HG02884 (cell line): ENCODE measurements at regions not wholly inside any gene's neighbourhood (a gene's known extent, or its start where the extent isn't known, plus 50 kb on each side); places are given as distances from the start of the nearest gene placed in this dataset.
A peak's percentile ranks its signal among the peaks of the same experiment; 100 is the strongest.

Source experiments
- ATAC-seq: cut with Tn5 transposase; IDR thresholded peaks from one replicate; pipeline ENCODE4 v1.9.1; 2021; ENCODE audit warnings: mild to moderate bottlenecking, moderate library complexity; ENCODE audit not compliant: unreplicated experiment

DNA sequence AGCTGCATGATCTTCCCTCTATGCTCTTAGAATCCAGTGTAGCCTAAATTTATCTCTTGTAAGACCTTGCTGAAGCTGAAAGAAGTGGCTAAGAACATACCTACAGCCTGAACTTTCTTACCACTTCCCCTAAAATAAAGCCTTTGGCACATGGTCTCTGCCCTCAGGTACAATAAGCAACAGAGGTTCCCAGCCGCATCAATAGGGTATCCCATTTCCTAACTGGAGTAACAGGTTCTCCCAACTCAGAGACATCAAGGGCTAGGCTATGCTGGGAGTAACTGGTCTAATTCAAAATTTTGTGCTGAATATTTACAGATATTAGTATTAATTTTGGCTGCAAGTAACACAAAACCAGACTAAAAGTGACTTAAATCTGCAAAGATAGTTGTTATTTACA is 335.8 kb upstream of the TRPC7 start:
- ATAC-seq: no peak

DNA sequence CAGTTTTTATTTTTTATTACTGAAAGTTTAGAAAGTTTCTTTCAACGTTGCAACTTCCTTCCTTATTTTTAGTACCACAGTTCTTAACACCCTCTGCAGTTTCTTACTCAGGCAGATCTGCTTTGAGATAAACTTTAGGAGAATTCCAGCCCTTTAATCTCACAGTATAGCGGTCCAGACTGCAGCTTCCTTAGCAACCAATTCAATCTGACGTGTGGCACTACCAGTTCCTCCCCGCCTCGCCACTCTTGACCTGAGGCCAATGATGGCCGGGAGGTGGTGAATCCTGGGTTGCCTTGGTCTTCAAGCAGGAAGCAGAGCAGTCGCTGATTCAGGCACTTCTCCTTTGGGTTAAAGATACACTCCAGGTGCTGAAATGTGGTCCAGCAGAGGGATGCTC is 334.3 kb upstream of the TRPC7 start:
- no peak for ATAC-seq

GRCh38 chr5:136698970-136699369 is 333.6 kb upstream of the TRPC7 start:
- no peak for ATAC-seq

DNA sequence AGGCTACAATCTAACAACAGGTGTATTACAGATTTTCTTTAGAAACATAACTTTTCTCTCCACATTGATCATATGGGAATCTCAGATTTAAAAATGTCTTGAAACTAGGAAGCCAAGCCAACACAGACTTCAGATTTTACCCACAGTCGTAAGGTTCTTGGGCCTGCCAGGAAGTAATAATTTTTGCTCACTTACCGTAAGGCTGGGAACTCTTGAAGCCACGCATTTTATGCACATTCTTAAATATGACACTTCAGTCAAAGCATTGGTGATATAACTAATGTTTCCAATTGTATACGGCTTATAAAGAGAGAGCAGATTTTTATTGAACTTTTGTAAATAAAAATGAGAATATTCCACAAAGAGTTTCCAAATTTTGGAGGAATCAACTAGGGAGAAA is 328.9 kb upstream of the TRPC7 start:
- ATAC-seq: no peak

- no peak for ATAC-seq
Measured at GRCh38 chr5:136689552-136689951, 324.2 kb upstream of the TRPC7 start.

DNA sequence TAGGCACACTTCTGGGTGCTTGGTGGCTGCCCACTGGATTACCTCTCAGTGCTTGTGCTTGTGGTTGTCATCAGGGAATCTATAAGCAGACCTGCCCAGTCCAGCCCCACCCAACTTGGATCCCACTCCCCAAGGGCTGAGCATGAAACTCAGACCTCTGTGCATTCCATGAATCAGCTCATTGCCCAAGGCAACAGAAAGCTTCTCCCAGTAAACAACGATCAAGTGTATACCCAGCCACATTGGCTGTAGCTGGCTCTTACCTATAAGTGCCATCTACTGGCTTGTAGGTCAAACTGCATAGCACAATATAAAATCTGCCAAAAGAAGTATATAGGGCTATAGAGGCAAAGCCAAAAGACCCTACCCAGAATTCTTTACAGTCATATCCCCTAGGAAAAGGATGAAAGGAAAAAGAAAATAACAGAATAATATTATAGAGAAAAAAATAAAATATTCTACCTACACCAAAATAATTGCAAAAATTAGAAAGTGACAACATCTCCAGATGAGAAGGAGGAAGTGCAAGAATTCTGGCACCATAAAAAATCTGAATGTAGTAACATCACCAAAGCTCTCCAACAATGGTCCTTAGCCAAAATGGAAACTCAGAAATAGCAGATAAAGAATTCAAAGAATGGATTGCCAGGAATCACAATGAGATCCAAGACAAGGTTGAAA is 321.0 kb upstream of the TRPC7 start:
- no peak for ATAC-seq

DNA sequence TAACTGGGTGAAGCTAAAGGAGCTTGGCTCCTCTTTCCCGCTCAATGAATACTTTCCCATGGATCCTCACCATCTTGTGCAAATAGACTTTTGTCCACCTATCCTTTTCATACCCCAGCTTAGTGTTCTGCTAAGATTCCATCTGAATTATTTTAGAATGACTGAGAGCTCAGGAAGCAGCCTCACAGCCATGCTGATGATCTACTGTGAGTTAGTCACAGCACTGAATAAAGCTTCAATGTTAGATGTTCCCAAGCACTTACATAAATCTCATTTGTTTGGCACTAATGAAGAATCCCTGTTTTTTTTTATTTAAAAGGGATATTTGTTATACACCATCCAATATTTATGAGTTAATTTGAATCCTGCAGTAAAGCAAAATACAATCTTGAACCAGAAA is 317.6 kb upstream of the TRPC7 start:
- no peak for ATAC-seq

GRCh38 chr5:136679233-136679632 is 313.9 kb upstream of the TRPC7 start:
- no peak for ATAC-seq

DNA sequence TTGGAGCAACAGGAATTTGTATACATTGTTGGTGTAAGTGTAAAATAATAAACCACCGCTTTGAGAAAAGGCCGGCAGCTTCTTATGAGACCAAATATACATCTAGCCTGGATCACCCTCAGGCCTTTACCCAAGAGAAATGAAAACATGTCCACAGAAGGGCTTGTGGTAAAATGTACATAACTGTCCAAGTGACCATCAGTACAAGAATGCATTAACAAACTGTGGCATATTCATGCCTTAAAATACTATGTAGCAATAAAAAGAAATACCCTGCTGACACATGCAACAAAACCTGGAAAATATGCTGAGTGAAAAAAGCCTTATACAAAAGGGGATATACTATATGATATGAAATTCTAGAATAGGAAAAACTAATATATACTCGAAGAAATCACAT is 311.9 kb upstream of the TRPC7 start:
- no peak for ATAC-seq

DNA sequence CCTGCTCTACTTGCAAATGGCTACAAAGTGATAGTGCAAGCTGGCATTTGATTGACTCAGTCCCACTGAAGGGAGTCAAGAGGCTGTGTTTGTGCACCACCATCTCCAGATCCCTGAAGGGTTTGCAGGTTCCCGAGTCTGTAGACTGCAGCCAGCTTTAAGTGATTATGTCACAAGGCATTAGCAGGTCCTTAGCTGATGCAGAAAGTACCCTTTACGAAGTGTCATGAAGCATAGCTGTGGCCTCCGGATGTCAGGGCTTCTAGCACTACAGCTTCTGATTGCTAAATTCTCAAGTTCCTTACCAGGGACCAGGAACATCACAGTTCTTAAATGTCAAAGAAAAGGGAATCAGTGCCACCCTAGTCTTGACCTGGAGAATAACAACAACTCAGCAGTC is 311.3 kb upstream of the TRPC7 start:
- ATAC-seq: no peak

GRCh38 chr5:136675769-136676168 is 310.4 kb upstream of the TRPC7 start:
- no peak for ATAC-seq

GRCh38 chr5:136674178-136674577 is 308.8 kb upstream of the TRPC7 start:
- ATAC-seq: no peak

DNA sequence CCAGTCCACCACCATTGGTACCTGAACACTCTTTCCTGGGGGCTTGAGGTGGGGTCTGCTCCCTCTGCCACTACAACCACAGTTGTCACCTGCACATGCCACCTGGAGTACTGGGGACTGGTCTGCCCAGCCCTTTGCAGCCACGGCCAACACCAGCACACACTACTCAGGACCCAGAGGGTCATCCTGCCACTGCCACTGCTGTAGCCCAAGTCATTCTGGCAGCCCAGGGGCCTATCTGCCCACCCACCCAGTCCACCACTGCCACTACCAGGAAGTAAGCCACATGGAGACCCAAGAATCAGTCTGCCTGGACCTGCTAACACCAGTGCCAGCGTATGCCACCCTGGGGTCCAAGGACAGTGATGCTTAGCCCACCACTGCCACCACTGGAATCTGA is 302.4 kb upstream of the TRPC7 start:
- ATAC-seq: no peak

- ATAC-seq: no peak
Measured at GRCh38 chr5:136666970-136667620, 301.8 kb upstream of the TRPC7 start.

DNA sequence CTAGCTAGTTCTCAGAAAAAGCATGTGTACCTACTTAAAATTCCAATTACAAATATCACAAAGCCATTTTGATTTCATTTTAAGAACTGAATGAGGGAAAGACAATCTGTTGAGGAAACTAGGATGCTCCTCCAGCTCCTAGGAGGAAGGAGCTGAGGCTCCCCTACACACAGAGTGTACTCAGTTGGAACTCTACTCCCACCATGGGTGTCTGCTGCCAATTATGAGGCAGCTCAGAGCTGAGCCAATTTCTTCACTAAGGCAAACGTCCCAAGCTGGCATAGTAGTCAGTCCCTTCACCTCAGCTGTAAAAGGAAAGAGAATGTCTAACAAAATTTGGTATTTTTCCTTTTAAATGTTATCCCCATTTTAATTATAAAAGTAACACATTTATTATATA is 300.0 kb upstream of the TRPC7 start:
- ATAC-seq: no peak

DNA sequence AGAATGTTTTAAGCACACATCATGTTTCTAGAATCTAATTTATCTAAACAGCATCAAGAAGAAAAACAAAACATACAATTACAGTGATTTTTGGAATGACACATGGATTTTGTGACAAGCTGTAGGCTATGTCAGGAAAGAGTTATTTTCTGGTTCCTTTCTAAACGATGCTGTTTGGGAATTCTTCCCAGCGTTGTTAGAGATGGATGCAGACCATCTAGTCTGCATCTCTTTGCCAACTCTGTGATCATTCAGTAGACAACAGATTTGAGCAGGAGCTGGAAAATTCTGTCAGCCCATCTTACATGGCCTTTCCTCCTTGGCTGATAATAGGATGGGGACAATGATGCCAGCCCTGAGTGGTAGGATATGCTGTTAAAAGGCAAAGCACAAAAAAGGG is 295.7 kb upstream of the TRPC7 start:
- no peak for ATAC-seq

GRCh38 chr5:136656811-136657210 is 291.5 kb upstream of the TRPC7 start:
- no peak for ATAC-seq

GRCh38 chr5:136655468-136655867 is 290.1 kb upstream of the TRPC7 start:
- ATAC-seq: no peak

DNA sequence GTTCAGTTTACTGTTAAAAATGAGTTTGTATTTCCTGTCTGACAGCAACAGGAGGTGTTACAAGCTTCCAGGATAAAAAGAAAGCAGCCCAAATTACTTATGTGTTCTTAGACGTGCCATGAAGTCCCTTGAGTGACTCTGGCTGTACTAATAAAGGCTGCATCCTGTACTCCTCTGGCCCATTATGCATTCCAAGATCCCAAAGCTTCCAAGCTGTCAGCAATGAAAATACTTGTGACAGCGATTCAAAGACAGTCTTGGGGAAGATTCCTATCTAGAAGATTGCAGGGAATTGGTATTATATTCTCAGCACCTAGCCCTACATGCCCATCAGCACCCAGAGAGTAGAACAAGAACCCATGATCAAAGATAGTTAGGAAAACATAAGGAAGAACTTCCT is 281.6 kb upstream of the TRPC7 start:
- no peak for ATAC-seq

- no peak for ATAC-seq
Measured at GRCh38 chr5:136642976-136643375, 277.6 kb upstream of the TRPC7 start.

DNA sequence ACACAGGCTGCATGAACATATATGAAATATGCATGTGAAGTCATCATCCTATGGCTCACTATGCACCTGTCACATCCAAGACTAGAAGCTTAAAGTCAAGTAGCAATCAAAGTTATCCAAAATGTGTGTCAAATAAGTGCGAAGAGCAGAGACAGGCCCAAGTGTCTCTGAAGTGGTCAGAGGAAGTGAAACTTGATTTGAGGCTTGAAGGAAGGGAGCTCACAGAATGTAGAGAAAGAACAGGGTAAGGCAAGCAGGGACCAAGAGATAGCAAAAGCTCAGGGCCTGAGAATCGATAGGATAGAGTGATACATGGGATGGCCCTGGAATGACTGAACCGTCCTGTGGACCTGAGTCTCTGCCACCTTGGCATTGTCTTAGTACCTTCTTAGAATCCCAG is 274.3 kb upstream of the TRPC7 start:
- peak; percentile 52 for ATAC-seq

GRCh38 chr5:136638084-136638483 is 272.7 kb upstream of the TRPC7 start:
- ATAC-seq: no peak

DNA sequence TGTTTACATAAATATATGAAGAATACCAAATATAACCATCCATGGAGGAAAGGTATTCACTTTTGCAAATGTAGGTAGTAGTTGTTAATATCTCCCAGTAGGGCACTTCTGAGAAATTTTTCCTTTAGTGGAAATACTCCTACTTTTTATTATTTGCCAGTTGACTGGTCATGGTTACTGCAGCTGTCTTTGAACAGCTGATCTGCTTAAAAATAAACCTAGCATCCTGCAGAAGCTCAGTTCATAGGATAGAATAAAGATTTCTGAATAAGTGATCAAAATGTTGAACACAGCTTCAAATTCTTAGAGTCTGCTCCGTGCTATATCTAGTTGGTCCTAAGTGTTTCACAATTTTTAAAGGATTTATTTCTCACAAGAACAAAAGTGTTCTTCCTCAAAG is 270.7 kb upstream of the TRPC7 start:
- ATAC-seq: no peak
